Suprapubic skin (tissue), 4 donors: ENCODE measurements at regions not wholly inside any gene's neighbourhood (a gene's known extent, or its start where the extent isn't known, plus 50 kb on each side); places are given as distances from the start of the nearest gene placed in this dataset.

Experiments used
- DNase-seq, 2 donors: peaks; one replicate each; pipeline ENCODE4 v3.0.0-alpha.2; 2019; ENCODE audit warnings: low spot score in 2 of 2
- H3K27ac ChIP-seq: fragments of 200-600 bp; sonication (generic); one replicate; pipeline ENCODE4 v1.5.1; 2019
- H3K27me3 ChIP-seq: fragments of 200-600 bp; sonication (generic); one replicate; pipeline ENCODE4 v1.5.1; 2019
- H3K36me3 ChIP-seq: fragments of 200-600 bp; sonication (generic); one replicate; pipeline ENCODE4 v1.5.1; 2019
- H3K4me1 ChIP-seq: fragments of 200-600 bp; sonication (generic); one replicate; pipeline ENCODE4 v1.5.1; 2019
- H3K4me3 ChIP-seq: fragments of 200-600 bp; sonication (generic); one replicate; pipeline ENCODE4 v1.5.1; 2019; ENCODE audit warnings: mild to moderate bottlenecking
- H3K9me3 ChIP-seq: fragments of 200-600 bp; sonication (generic); one replicate; pipeline ENCODE4 v1.5.1; 2019
- EP300 ChIP-seq: sonication (generic); formaldehyde crosslinking; IDR thresholded peaks from one replicate; pipeline ENCODE4 v1.6.1; 2017; ENCODE audit warnings: antibody characterized with exemption
- POLR2A ChIP-seq, 2 donors: fragments of 450-650 bp; IDR thresholded peaks; one replicate each; pipeline ENCODE4 v1.6.1; 2017; ENCODE audit warnings: antibody characterized with exemption in 2 of 2, mild to moderate bottlenecking in 2 of 2, moderate library complexity in 2 of 2
- POLR2AphosphoS5 ChIP-seq, 3 donors: sonication (generic); formaldehyde crosslinking; IDR thresholded peaks; one replicate each; pipeline ENCODE4 v1.6.1; 2017; ENCODE audit warnings: antibody characterized with exemption in 3 of 3
- WGBS: methylation state at CpG from one replicate; pipeline ENCODE4 v1.1.5; 2018; 5-methylcytosine and 5-hydroxymethylcytosine counted together
- TF ChIP-seq, protein P1 (sequence below), 2 donors: fragments of 200-600 bp in 1 of 2; fragments of 450-650 bp in 1 of 2; sonication (generic) in 1 of 2; IDR thresholded peaks; one replicate each; pipeline ENCODE4 v1.5.1; 2016 to 2019; ENCODE audit warnings: antibody characterized with exemption in 2 of 2, mild to moderate bottlenecking in 1 of 2, moderate library complexity in 1 of 2

DNA sequence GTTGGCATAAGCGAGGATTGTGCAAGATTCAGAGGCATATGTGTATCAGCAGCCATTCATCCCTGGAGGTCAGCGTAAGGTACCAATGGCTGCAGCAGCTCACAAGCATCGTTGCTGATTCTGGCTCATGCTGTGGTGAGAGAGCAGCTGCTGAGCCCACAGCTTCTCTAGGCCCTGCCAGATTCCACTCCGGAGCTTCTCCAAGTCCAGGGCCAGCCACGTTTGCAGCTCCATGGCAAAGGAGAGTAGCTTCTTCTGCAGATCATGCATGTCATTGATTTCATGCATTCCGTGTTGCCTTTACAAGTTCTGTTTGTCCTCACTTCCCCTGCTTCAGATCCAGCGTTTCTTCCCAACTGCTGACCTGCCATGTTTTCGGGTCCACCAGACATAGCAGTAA lies 474.8 kb upstream of the ID4 start:
- no peak for DNase-seq
- 83% methylated on average over 8 of the region's 8 CpGs for WGBS
- H3K4me3 ChIP-seq, result no peak overlapping the region
- no peaks in the 10 kb centered on the region for H3K9me3 ChIP-seq
- no peaks in the 10 kb centered on the region for H3K4me1 ChIP-seq
- no peaks in the 10 kb centered on the region for H3K36me3 ChIP-seq
- no peak overlapping the region for H3K27ac ChIP-seq
- no peaks in the 10 kb centered on the region for H3K27me3 ChIP-seq
- TF ChIP-seq POLR2AphosphoS5 (IDR thresholded peaks at IDR 0.05) (no peak), POLR2A (IDR thresholded peaks at IDR 0.05) (no peak), EP300 (no peak)
- TF ChIP-seq, protein P1, sequence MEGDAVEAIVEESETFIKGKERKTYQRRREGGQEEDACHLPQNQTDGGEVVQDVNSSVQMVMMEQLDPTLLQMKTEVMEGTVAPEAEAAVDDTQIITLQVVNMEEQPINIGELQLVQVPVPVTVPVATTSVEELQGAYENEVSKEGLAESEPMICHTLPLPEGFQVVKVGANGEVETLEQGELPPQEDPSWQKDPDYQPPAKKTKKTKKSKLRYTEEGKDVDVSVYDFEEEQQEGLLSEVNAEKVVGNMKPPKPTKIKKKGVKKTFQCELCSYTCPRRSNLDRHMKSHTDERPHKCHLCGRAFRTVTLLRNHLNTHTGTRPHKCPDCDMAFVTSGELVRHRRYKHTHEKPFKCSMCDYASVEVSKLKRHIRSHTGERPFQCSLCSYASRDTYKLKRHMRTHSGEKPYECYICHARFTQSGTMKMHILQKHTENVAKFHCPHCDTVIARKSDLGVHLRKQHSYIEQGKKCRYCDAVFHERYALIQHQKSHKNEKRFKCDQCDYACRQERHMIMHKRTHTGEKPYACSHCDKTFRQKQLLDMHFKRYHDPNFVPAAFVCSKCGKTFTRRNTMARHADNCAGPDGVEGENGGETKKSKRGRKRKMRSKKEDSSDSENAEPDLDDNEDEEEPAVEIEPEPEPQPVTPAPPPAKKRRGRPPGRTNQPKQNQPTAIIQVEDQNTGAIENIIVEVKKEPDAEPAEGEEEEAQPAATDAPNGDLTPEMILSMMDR (IDR thresholded peaks at IDR 0.05), result no peak

- H3K36me3 ChIP-seq, result no peaks in the 10 kb centered on the region
- no peaks in the 10 kb centered on the region for H3K9me3 ChIP-seq
- H3K27me3 ChIP-seq, result no peaks in the 10 kb centered on the region
- no peak for DNase-seq
- H3K4me1 ChIP-seq, result no peaks in the 10 kb centered on the region
- no peak overlapping the region for H3K27ac ChIP-seq
- TF ChIP-seq, protein P1 (IDR thresholded peaks at IDR 0.05), result no peak
- TF ChIP-seq EP300 (no peak), POLR2A (IDR thresholded peaks at IDR 0.05) (no peak), POLR2AphosphoS5 (IDR thresholded peaks at IDR 0.05) (no peak)
- no peak overlapping the region for H3K4me3 ChIP-seq
- WGBS, result 96% methylated on average over 1 of the region's 1 CpG
Observed at GRCh38 chr6:19368511-19368910, 468.7 kb upstream of the ID4 start.

DNA sequence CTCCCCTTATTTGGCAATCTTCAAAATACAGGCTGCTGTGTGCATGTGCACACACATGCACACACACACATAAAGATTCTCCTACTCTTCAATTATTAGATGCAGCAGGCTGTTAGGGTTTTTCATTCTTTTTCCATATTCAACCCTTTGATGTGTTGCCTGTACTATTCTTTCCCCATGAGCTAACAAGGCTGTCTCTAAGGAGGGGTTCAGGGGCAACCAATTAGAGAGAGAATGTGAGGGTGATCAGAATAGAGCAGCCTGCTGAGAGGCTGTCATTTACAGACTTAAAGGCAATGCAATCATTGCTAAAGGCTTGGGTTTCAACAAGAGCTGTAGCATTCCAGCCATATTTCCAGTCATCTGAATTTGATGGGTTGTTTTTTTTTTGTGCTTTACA lies 467.4 kb upstream of the ID4 start:
- H3K9me3 ChIP-seq, result no peaks in the 10 kb centered on the region
- TF ChIP-seq EP300 (no peak), POLR2A (IDR thresholded peaks at IDR 0.05) (no peak), POLR2AphosphoS5 (IDR thresholded peaks at IDR 0.05) (no peak)
- TF ChIP-seq, protein P1 (IDR thresholded peaks at IDR 0.05), result no peak
- H3K4me1 ChIP-seq, result no peaks in the 10 kb centered on the region
- H3K4me3 ChIP-seq, result no peak overlapping the region
- no peaks in the 10 kb centered on the region for H3K36me3 ChIP-seq
- DNase-seq, result no peak
- no peaks in the 10 kb centered on the region for H3K27me3 ChIP-seq
- H3K27ac ChIP-seq, result no peak overlapping the region

- no peak for DNase-seq
- H3K36me3 ChIP-seq, result no peaks in the 10 kb centered on the region
- no peaks in the 10 kb centered on the region for H3K4me1 ChIP-seq
- no peak overlapping the region for H3K4me3 ChIP-seq
- no peaks in the 10 kb centered on the region for H3K27me3 ChIP-seq
- 71% methylated on average over 3 of the region's 3 CpGs for WGBS
- TF ChIP-seq EP300 (no peak), POLR2A (IDR thresholded peaks at IDR 0.05) (no peak)
- TF ChIP-seq, protein P1 (IDR thresholded peaks at IDR 0.05), result no peak
- H3K27ac ChIP-seq, result no peak overlapping the region
- no peaks in the 10 kb centered on the region for H3K9me3 ChIP-seq
Observed at GRCh38 chr6:19370831-19371230, 466.3 kb upstream of the ID4 start.

DNA sequence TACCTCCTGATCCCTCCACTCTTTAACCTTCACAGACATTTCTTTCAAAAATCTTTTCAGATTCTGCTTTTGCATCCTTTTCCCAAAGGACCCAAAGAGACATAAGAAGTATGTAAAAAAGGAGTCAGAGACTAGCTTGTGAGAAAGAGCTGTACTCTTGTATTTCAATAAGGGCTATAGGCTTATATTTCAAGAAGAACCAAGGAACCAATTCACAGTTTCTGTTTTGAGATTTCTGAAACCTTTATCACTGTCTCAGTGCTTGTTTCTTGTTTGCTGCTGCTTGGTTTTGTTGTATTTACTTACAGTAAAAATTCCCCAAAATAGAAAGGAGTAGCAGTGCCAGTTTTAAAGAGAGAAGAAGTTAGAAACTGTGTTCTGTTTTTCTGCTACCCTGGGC lies 461.6 kb upstream of the ID4 start:
- Histone ChIP-seq H3K9me3 (no peaks in the 10 kb centered on the region), H3K4me3 (no peak overlapping the region), H3K27me3 (no peaks in the 10 kb centered on the region), H3K4me1 (no peaks in the 10 kb centered on the region), H3K36me3 (no peaks in the 10 kb centered on the region), H3K27ac (no peak overlapping the region)
- no peak for DNase-seq
- TF ChIP-seq POLR2AphosphoS5 (IDR thresholded peaks at IDR 0.05) (no peak), POLR2A (IDR thresholded peaks at IDR 0.05) (no peak), EP300 (no peak)
- TF ChIP-seq, protein P1 (IDR thresholded peaks at IDR 0.05), result no peak
